Upper lobe of left lung (tissue), 4 donors: ENCODE measurements at regions not wholly inside any gene's neighbourhood (a gene's known extent, or its start where the extent isn't known, plus 50 kb on each side); places are given as distances from the start of the nearest gene placed in this dataset.

Experiments
- CTCF ChIP-seq, 6 experiments: fragments of 450-650 bp in 4 of 6; fragments of 200-600 bp in 2 of 6; sonication (generic) in 2 of 6; IDR thresholded peaks; one replicate each; pipeline ENCODE4 v1.5.1; 2016 to 2019; ENCODE audit warnings: antibody characterized with exemption in 6 of 6
- EP300 ChIP-seq, 4 donors: sonication (generic); formaldehyde crosslinking; IDR thresholded peaks; one replicate each; pipeline ENCODE4 v1.5.1; 2017; ENCODE audit warnings: antibody characterized with exemption in 4 of 4, control low read depth in 2 of 4

DNA sequence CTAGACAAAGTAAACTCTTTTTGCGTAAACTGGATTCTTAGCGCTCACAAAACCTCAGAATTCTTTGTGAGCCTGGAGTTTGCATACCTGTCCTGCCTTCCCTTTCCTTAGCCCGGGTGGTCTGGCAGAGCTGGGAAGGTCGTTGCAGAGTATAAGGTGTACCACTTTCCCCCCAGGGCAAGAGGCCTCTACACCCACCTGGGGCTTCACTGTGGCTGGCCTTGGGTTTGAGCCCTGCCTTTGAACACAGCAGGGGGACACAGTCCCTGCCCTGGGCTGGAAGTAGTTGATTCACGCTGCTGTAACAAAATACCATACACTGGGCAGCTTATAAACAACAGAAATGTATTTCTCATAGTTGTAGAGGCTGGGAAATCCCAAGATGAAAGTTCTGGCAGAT, 133.9 kb downstream of the B3GNT2 start:
- no peak for TF ChIP-seq EP300 (IDR thresholded peaks at IDR 0.05)
- TF ChIP-seq CTCF (IDR thresholded peaks at IDR 0.05), result no peak
